HepG2 (cell line): ENCODE measurements at regions not wholly inside any gene's neighbourhood (a gene's known extent, or its start where the extent isn't known, plus 50 kb on each side); places are given as distances from the start of the nearest gene placed in this dataset.
A peak's percentile ranks its signal among the peaks of the same experiment; 100 is the strongest.

Experiments used
- ATAC-seq: fragments of 200-7000 bp; cut with Tn5 transposase; 3 replicates; pipeline ENCODE4 v1.9.1; 2020; ENCODE audit warnings: mild to moderate bottlenecking, moderate library complexity
- BruUV-seq: library from RNA; stranded (reverse); fragments of 400-500 nt; replicated peaks from 2 replicates; lab custom pipeline; 2021; lab: Mats Ljungman, UMichigan
- CTCF ChIA-PET: fragments of 300-600 bp; formaldehyde crosslinking; extraction: SDS; loops from one replicate; lab custom pipeline; 2021; ENCODE audit warnings: low total read pairs, inconsistent platforms, low intra/inter-chr PET ratio; lab: Yijun Ruan, JAX
- POLR2A ChIA-PET: fragments of 350-600 bp; sonication (Branson Sonifier 250); formaldehyde crosslinking; loops from one replicate; lab custom pipeline; 2020; ENCODE audit warnings: antibody characterized with exemption, inconsistent platforms; lab: Yijun Ruan, JAX
- DNase-seq: peaks from one replicate; pipeline ENCODE4 v3.0.0-alpha.2; 2015; ENCODE audit warnings: low spot score
- FAIRE-seq: peaks from 3 replicates; lab custom pipeline; 2011; peaks lifted over from hg19 to GRCh38; lab: Jason Lieb, UNC
- H2AFZ ChIP-seq: one replicate; pipeline ENCODE4 v1.6.1; 2011; ENCODE audit warnings: low read length, inconsistent platforms
- H3K27ac ChIP-seq: fragments of 300-600 bp; 3 replicates; pipeline ENCODE4 v1.8.0; 2011; ENCODE audit warnings: mixed run types, mild to moderate bottlenecking, mixed read lengths, low read length, inconsistent platforms; ENCODE audit not compliant: insufficient read depth; ENCODE audit errors: extremely low read length
- H3K27me3 ChIP-seq, 2 experiments: fragments of 200-600 bp in 1 of 2; 2 replicates in 1 of 2; 3 replicates in 1 of 2; pipeline versions ENCODE4 v1.6.0 to v1.8.0; 2011; ENCODE audit warnings: low read length in 2 of 2, mild to moderate bottlenecking in 2 of 2, moderate library complexity in 2 of 2, inconsistent platforms in 1 of 2; ENCODE audit not compliant: insufficient read depth in 2 of 2, control insufficient read depth in 1 of 2
- H3K36me3 ChIP-seq, 2 experiments: fragments of 200-600 bp in 1 of 2; replicated peaks in 1 of 2; 2 replicates in 1 of 2; 3 replicates in 1 of 2; pipeline versions ENCODE4 v1.5.1 to v1.8.0; 2011; ENCODE audit warnings: low read length in 2 of 2, inconsistent platforms in 1 of 2; ENCODE audit not compliant: insufficient read depth in 2 of 2, control insufficient read depth in 1 of 2
- H3K4me1 ChIP-seq: 2 replicates; pipeline ENCODE4 v1.5.1; 2012; ENCODE audit warnings: low read length, inconsistent platforms; ENCODE audit not compliant: insufficient read depth
- H3K4me2 ChIP-seq: 2 replicates; pipeline ENCODE4 v1.6.0; 2011; ENCODE audit warnings: low read depth, low read length, inconsistent platforms
- H3K4me3 ChIP-seq, 3 experiments: fragments of 200-600 bp in 1 of 3; sonication (generic), shearing (Covaris generic) in 1 of 3; replicated peaks in 1 of 3; 2 replicates each; pipeline ENCODE4 v1.5.1; 2011 to 2016; ENCODE audit warnings: low read length in 3 of 3, inconsistent platforms in 2 of 3, low read depth in 2 of 3, mild to moderate bottlenecking in 2 of 3, control low read depth in 1 of 3, mixed read lengths in 1 of 3; ENCODE audit not compliant: insufficient read depth in 1 of 3
- H3K79me2 ChIP-seq: one replicate; pipeline ENCODE4 v1.6.1; 2011; ENCODE audit warnings: low read length, inconsistent platforms; ENCODE audit not compliant: insufficient read depth
- H3K9ac ChIP-seq: 2 replicates; pipeline ENCODE4 v1.6.0; 2011; ENCODE audit warnings: mild to moderate bottlenecking, low read depth, low read length, inconsistent platforms; ENCODE audit not compliant: insufficient read depth
- H3K9me3 ChIP-seq: 2 replicates; pipeline ENCODE4 v1.5.1; 2012; ENCODE audit warnings: mild to moderate bottlenecking, low read length
- H4K20me1 ChIP-seq: 2 replicates; pipeline ENCODE4 v1.6.0; 2011; ENCODE audit warnings: inconsistent platforms, mild to moderate bottlenecking, low read length, moderate library complexity; ENCODE audit not compliant: insufficient read depth
- ESRRA ChIP-seq: sonication (generic); formaldehyde crosslinking; IDR thresholded peaks from 2 replicates; pipeline ENCODE4 v1.5.1; 2020; ENCODE audit warnings: mild to moderate bottlenecking, low read depth, missing genetic modification reagents
- GATAD1 ChIP-seq: IDR thresholded peaks from 2 replicates; pipeline ENCODE4 v1.6.1; 2016; ENCODE audit warnings: missing genetic modification reagents, missing compliant biosample characterization
- GFI1 ChIP-seq: sonication (generic); formaldehyde crosslinking; IDR thresholded peaks from 2 replicates; pipeline ENCODE4 v1.5.0; 2020; ENCODE audit warnings: missing genetic modification reagents, mild to moderate bottlenecking, borderline replicate concordance
- RFX3 ChIP-seq: IDR thresholded peaks from 2 replicates; pipeline ENCODE4 v1.6.1; 2016; ENCODE audit warnings: missing biosample characterization, missing genetic modification reagents
- TSC22D2 ChIP-seq: sonication (generic); formaldehyde crosslinking; IDR thresholded peaks from 2 replicates; pipeline ENCODE4 v1.5.1; 2020; ENCODE audit warnings: missing genetic modification reagents, mild to moderate bottlenecking, borderline replicate concordance
- ZNF263 ChIP-seq: sonication (generic); formaldehyde crosslinking; IDR thresholded peaks from 2 replicates; pipeline ENCODE4 v1.4.0; 2020; ENCODE audit warnings: missing genetic modification reagents
- ZNF589 ChIP-seq: sonication (generic); formaldehyde crosslinking; conservative IDR thresholded peaks from 2 replicates; pipeline ENCODE4 v1.8.0; 2022; ENCODE audit warnings: mild to moderate bottlenecking, moderate library complexity, missing genetic modification reagents
- WGBS: methylation state at CpG from one replicate; pipeline ENCODE4 v1.1.6; 2017; ENCODE audit warnings: low lambda C conversion rate; 5-methylcytosine and 5-hydroxymethylcytosine counted together
- in situ Hi-C: cut with HindIII; loops from 2 replicates; pipeline ENCODE4 v1.10.0; 2017; ENCODE audit warnings: low pct_unique_long_range_greater_than_20kb; ENCODE audit not compliant: extremely low pct_ligation_motif_present
- intact Hi-C: fragments of 100-400 bp; cut with micrococcal nuclease; formaldehyde crosslinking; loops from one replicate; pipeline ENCODE4 v1.10.0; 2022; ENCODE audit not compliant: unreplicated experiment
- TF ChIP-seq, protein P1 (sequence below): IDR thresholded peaks from 2 replicates; pipeline ENCODE4 v1.6.1; 2016; ENCODE audit warnings: mild to moderate bottlenecking
- TF ChIP-seq, protein P2 (sequence below): sonication (generic); formaldehyde crosslinking; IDR thresholded peaks from 2 replicates; pipeline ENCODE4 v1.5.1; 2020; ENCODE audit warnings: mild to moderate bottlenecking, missing genetic modification reagents
- TF ChIP-seq, protein P3 (sequence below): sonication (generic); formaldehyde crosslinking; IDR thresholded peaks from 2 replicates; pipeline ENCODE4 v1.5.1; 2020; ENCODE audit warnings: mild to moderate bottlenecking, missing genetic modification reagents, moderate library complexity

DNA sequence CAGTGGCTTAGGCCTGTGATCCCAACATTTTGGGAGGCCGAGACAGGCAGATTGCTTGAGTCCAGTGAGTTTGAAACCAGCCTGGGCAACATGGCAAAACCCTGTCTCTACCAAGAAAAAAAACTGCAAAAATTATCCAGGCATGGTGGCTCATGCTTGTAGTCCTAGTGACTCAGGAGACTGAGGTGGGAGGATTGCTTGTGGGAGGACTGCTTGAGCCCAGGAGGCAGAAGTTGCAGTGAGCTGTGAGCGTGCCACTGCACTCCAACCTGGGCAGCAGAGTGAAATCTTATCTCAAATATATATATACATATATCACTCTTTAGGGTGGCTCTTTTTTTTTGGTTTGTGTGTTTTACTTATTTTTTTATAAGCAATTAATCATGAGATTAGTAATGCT, 83.7 kb upstream of the WDR72 start:
- Histone ChIP-seq H3K79me2 (no peaks in the 10 kb centered on the region), H3K4me1 (peaks cover 71% of the 10 kb centered on the region), H3K9me3 (no peaks in the 10 kb centered on the region), H3K9ac (peak overlapping the region; percentile 60; the same call in 1 of the 2 replicates), H3K27ac (peak overlapping the region; percentile 80), H3K4me2 (no peak overlapping the region), H4K20me1 (no peaks in the 10 kb centered on the region), H3K36me3 (no peaks in the 10 kb centered on the region), H2AFZ (no peak overlapping the region), H3K4me3 (no peak overlapping the region), H3K27me3 (no peaks in the 10 kb centered on the region)
- in situ Hi-C loops: loop anchor here (25.0 kb wide), 1 partner anchor 381 kb away; no protein-coding TSS in a partner anchor
- TF ChIP-seq ZNF263: peak; percentile 91
- 0 out of 2 replicates have a peak, but pooled peaks have one; percentile 17 for TF ChIP-seq GFI1
- no peak for TF ChIP-seq ZNF589
- ChIA-PET CTCF (no interaction called here), POLR2A (no interaction called here)
- WGBS: 98% methylated on average over 2 of the region's 2 CpGs
- intact Hi-C loops: loop anchor here (1.0 kb wide), 1 partner anchor 10 kb away; no protein-coding TSS in a partner anchor
- no TSS peak for BruUV-seq
- no peak for DNase-seq
- FAIRE-seq: no peak
- ATAC-seq: no peak

DNA sequence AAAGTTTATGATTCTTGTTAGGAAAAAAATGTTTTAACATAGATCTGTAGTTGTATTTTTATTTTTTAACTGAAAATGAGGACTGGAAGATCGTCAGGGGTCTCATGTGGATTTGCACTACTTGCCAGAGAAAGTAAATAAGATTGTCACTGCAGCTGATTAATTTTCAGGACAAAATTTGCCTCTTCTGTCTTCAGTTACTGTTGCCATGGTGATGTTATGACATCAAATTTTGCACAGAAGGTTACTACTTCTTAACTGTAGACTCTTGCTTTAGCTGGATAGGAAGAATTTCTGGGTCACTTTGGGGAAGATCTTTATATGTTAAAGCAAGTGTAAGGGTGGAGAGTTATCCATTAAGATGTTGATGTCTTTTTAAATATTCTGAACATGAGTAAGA, 82.2 kb upstream of the WDR72 start:
- intact Hi-C loops: no loop called here
- Histone ChIP-seq H3K4me3 (no peak overlapping the region), H3K27me3 (no peaks in the 10 kb centered on the region), H3K9me3 (no peaks in the 10 kb centered on the region), H3K79me2 (no peaks in the 10 kb centered on the region), H3K4me1 (peaks cover 71% of the 10 kb centered on the region)
- BruUV-seq: no TSS peak
- in situ Hi-C loops: loop anchor here (25.0 kb wide), 1 partner anchor 379 kb away; no protein-coding TSS in a partner anchor
- ATAC-seq (no peak), FAIRE-seq (no peak), DNase-seq (no peak)
- TF ChIP-seq GATAD1 (CRISPR knock-in tag) (no peak), ESRRA (CRISPR knock-in tag) (no peak), TSC22D2 (CRISPR knock-in tag) (no peak), RFX3 (CRISPR knock-in tag) (peak; percentile 48; the same call in 1 of the 2 replicates)
- TF ChIP-seq, protein P1, sequence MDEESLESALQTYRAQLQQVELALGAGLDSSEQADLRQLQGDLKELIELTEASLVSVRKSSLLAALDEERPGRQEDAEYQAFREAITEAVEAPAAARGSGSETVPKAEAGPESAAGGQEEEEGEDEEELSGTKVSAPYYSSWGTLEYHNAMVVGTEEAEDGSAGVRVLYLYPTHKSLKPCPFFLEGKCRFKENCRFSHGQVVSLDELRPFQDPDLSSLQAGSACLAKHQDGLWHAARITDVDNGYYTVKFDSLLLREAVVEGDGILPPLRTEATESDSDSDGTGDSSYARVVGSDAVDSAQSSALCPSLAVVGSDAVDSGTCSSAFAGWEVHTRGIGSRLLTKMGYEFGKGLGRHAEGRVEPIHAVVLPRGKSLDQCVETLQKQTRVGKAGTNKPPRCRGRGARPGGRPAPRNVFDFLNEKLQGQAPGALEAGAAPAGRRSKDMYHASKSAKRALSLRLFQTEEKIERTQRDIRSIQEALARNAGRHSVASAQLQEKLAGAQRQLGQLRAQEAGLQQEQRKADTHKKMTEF (CRISPR knock-in tag): no peak
- TF ChIP-seq, protein P2, sequence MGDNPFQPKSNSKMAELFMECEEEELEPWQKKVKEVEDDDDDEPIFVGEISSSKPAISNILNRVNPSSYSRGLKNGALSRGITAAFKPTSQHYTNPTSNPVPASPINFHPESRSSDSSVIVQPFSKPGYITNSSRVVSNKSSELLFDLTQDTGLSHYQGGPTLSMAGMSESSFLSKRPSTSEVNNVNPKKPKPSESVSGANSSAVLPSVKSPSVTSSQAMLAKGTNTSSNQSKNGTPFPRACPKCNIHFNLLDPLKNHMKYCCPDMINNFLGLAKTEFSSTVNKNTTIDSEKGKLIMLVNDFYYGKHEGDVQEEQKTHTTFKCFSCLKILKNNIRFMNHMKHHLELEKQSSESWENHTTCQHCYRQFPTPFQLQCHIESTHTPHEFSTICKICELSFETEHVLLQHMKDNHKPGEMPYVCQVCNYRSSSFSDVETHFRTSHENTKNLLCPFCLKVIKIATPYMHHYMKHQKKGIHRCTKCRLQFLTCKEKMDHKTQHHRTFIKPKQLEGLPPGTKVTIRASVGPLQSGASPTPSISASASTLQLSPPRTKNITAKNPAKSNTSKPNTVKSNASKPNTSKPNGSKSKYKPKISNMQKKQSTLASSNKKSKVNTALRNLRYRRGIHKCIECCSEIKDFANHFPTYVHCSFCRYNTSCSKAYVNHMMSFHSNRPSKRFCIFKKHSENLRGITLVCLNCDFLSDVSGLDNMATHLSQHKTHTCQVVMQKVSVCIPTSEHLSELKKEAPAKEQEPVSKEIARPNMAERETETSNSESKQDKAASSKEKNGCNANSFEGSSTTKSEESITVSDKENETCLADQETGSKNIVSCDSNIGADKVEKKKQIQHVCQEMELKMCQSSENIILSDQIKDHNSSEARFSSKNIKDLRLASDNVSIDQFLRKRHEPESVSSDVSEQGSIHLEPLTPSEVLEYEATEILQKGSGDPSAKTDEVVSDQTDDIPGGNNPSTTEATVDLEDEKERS (CRISPR knock-in tag): no peak
- TF ChIP-seq, protein P3, sequence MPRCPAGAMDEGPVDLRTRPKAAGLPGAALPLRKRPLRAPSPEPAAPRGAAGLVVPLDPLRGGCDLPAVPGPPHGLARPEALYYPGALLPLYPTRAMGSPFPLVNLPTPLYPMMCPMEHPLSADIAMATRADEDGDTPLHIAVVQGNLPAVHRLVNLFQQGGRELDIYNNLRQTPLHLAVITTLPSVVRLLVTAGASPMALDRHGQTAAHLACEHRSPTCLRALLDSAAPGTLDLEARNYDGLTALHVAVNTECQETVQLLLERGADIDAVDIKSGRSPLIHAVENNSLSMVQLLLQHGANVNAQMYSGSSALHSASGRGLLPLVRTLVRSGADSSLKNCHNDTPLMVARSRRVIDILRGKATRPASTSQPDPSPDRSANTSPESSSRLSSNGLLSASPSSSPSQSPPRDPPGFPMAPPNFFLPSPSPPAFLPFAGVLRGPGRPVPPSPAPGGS (CRISPR knock-in tag): no peak
- TF ChIP-seq, all 625 proteins: peak for 1
- Histone ChIP-seq H3K9ac (no peak overlapping the region), H3K36me3 (no peaks in the 10 kb centered on the region), H2AFZ (no peak overlapping the region), H4K20me1 (no peaks in the 10 kb centered on the region), H3K4me2 (no peak overlapping the region), H3K27ac (no peak overlapping the region)
- POLR2A ChIA-PET: interaction anchor here (1.2 kb wide), 1 partner anchor 9 kb away, joined by 3 read pairs; no protein-coding TSS in a partner anchor
- CTCF ChIA-PET: no interaction called here
- 0% methylated on average over 1 of the region's 1 CpG for WGBS
